ENCODE measurements at regions not wholly inside any gene's neighbourhood (a gene's known extent, or its start where the extent isn't known, plus 50 kb on each side); places are given as distances from the start of the nearest gene placed in this dataset.

DNA sequence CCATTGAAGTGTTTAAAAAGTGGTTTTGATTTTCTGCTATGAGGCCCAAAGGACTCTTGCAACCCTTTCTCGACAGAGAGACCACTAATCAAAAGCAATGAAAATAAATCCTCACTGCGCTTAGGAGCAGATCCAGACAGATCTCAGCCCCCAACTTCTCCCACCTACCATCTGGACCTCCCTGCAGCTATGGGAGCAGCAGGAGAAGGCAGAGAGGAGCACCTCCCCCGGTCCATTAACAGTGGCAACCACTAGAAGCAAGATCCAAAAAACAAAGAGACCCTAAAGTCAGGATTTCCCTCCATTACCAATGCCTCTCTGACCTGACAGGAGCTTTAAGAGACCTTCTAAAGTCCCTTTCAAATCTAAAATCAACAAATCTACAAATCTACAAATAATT, 99.0 kb upstream of the LSM8 start:
- DNase-seq = no peak

DNA sequence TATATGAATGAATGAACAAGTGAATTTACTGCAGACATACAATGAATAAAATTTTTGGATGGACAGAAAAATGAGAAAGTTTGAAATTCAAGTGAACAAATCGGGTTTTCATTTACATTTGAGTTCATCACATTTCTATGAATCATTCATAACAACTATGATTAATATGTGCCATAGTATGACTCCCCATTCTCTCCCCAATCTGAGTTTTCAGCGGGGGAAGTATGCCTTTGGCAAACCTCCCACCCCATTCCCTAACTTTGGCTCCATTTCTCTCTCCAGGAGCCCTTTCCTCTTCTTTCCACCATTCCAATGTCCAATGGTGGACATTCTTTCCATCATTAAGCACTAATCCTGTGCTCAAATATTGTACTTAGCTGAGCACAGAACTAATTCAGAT, 96.8 kb upstream of the LSM8 start:
- no peak for DNase-seq

DNA sequence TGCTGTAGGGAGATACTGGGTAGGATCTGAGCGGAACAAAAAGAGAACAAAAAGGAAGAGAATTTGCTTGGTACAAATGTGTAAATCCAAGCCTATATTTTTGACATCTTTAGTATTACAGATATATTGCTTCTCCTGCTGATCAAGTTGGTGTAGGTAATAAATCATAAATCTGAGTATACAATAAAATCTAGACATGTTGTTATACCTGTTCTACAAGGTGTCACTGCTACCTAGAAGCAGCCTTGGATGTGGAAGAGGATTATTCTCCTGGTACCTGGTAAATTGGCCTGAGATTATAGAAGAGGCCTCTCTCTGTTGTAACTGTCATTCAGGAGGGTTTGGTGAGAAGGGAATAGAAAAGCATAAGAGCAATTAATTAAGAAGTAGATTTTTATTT, 89.9 kb upstream of the LSM8 start:
- no peak for DNase-seq

DNA sequence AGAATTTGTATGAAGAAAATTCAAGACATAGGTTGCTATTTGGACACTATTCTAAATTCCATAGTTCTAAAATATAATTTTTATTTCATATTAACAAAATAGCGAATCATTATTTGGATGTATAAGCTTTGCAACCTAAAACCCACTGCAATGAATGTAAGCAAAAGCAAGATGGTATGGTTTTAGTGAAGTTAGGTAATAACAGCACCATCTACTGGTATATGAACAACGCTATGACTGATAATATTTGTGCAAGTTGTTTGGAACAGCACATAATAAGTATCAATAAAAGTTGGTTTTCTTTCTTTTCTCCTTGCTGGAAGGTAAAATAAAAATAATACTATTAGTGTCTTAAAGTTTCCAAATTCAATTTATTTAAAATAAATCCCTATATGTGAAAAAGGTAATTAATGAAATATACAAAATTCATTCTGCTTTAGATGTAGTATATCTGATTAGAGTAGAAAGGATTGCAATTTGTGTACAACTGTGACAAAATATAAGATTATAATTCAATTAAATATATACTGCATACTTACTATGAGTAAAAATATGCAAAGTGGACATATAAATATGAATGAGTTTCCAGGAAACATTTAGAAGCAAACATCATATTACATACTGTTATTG, 79.0 kb upstream of the LSM8 start:
- DNase-seq = no peak

DNA sequence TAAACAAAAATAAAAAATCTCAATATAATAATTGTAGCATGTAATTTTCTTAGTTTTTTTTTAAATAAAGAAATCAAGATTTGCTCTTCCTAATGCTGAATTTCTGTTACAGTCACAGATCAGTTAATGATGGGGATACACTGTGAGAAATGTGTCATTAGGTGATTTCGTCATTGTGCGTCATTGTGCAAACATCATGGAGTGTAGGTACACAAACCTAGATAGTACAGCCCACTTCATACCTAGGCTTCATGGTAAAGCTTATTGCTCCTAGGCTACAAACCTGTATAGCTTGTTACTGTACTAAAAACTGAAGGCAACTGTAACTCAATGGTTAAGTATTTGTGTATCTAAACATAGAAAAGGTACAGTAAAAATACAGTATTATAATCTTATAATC, 74.4 kb upstream of the LSM8 start:
- no peak for DNase-seq

DNA sequence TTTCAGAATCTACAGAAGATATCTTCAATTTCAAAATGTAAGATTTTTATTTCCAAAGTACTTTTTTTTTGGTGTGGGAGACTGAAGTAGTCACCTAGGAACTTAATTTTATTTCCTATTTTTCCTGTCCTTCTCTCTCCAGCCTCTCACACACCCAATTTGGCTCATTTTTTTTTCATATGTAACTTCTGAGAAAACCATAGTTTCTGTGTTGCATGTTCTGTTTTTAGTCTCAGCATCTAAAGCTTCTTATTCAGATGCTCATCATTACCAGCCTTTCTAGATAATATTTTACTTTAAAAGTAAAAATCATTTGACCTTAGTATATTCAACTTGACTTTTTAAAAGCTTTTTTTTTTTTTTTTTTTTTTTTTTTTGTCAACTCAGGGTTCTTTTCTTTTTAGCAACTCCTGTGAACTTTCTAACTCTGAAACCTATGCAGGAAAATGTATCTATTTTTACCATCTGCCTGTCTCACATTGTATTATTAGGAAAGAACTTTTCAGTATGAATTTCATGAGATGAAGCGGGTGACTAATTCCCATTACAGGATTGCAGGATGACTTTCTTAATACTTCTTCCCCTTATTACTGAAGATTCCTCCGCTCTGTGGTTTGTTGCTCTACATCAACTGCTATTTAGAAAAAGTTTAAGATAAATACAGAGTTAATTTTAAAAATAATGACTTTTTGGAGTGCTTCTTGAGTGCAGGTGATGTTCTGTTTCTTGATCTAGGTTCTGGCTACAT, 73.6 kb upstream of the LSM8 start:
- no peak for DNase-seq

DNA sequence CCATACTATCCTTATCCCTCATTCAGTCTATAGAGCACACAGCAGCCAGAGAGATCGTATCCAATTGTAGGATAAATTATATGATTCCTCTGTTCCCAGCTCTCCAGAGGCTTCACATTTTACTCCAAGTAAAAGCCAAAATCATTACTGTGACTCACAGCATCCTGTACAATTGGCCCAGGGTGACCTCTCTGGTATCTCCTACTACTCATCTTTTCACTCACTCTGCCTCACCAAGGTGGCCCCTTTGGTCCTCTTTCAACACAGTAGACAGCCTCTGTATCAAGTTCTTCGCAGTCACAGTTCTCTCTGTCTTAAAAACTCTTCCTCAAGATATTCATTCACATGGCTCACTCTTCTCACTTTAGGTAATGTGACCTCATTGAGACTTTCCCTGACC, 72.6 kb upstream of the LSM8 start:
- no peak for DNase-seq

DNA sequence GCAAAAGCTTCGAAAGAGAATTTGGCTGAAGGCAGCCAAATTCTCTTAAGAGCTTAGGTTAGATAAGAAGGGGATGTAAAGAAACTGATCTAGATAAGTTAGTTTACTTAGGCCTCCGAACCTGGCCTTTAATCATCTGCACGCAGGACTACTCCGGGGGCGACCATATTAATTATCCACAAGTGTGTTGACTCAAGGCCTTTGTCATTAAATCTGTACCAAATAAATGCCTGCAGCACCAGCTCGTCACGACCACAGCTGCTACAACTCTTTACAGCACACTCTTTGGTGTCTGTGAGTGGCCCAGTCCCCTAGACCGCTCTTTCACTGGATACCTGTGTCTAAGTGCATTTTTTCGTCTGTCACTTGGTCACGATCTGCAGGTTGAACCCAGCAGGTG, 69.8 kb upstream of the LSM8 start:
- no peak for DNase-seq

DNA sequence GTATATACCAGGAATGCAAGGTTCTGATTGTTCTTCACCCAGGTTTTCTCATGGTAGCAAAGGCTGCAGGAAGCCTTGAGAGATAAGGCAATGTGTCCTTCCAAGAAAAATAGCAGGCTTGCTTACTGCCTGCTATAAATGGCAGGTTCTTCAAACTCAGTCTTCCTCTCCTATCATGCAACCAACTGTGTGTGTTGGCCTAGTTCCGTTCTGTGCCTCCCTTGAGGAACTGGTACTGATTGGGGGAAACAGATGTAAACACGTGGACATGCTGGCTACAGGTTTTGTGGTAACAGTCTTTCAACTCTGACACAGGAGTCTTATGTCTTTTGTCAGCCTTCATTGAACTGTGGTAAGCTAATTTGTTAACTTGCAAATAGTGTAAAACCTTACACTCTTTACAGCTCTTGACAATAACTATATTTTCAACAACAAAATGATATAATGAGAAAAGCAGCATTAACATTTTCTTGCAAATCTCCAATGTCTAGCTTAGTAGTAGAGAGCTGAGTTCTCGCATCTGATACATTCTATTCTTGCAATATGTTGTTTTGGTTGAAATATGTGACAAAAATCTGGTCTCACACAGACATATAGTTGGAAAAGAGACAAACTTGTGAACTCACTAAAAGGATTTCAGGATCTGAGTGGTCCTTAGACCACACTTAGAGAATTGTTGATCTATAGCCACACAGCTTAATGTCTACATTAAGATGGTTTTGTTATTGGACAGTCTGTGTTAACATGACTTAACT, 54.7 kb upstream of the LSM8 start:
- DNase-seq = no peak

DNA sequence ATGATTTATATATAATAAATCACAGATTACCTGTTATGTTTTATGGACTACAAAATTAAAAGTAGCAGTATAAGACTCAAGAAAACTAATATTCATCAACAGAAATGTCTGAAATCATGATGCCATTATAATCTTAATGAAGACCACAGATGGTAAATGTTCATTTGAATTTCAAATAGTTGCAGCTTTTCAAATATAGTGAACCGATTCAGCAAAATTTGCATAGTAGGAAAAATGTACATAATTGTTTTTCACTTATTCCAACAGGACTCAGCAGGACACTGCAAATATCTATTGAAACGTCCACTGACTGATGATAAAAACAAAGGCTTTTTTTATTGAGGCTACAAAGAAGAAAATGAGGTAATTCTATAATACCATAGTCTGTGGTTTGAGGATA, 51.2 kb upstream of the LSM8 start:
- no peak for DNase-seq
